ENCODE measurements at regions not wholly inside any gene's neighbourhood (a gene's known extent, or its start where the extent isn't known, plus 50 kb on each side); places are given as distances from the start of the nearest gene placed in this dataset.

- DNase-seq (ENCODE audit: low read depth, low spot score) = no peak
- in situ Hi-C loops (cut with HindIII; ENCODE audit: low pct_unique_long_range_greater_than_20kb, low sequenced_read_pairs) = no loop called here
These were observed 132.3 kb downstream of the SLIT2 start for GRCh38 chr4:20383969-20384368.

GRCh38 chr4:20384456-20384855 is 132.8 kb downstream of the SLIT2 start:
- DNase-seq (ENCODE audit: low read depth, low spot score) = no peak
- in situ Hi-C loops (cut with HindIII; ENCODE audit: low pct_unique_long_range_greater_than_20kb, low sequenced_read_pairs) = no loop called here

- no peak for DNase-seq (ENCODE audit: low read depth, low spot score)
- in situ Hi-C loops (cut with HindIII; ENCODE audit: low pct_unique_long_range_greater_than_20kb, low sequenced_read_pairs) = no loop called here
These were observed 134.5 kb downstream of the SLIT2 start for GRCh38 chr4:20386001-20386740.

- in situ Hi-C loops (cut with HindIII; ENCODE audit: low pct_unique_long_range_greater_than_20kb, low sequenced_read_pairs) = no loop called here
- DNase-seq (ENCODE audit: low read depth, low spot score) = no peak
These were observed 135.2 kb downstream of the SLIT2 start for GRCh38 chr4:20386906-20387305.

- no peak for DNase-seq (ENCODE audit: low read depth, low spot score)
- in situ Hi-C loops (cut with HindIII; ENCODE audit: low pct_unique_long_range_greater_than_20kb, low sequenced_read_pairs) = no loop called here
These were observed 139.5 kb downstream of the SLIT2 start for GRCh38 chr4:20391198-20391597.

GRCh38 chr4:20391912-20392311 is 140.2 kb downstream of the SLIT2 start:
- in situ Hi-C loops (cut with HindIII; ENCODE audit: low pct_unique_long_range_greater_than_20kb, low sequenced_read_pairs) = no loop called here

GRCh38 chr4:20393486-20394100 is 141.9 kb downstream of the SLIT2 start:
- in situ Hi-C loops (cut with HindIII; ENCODE audit: low pct_unique_long_range_greater_than_20kb, low sequenced_read_pairs) = no loop called here
- no peak for DNase-seq (ENCODE audit: low read depth, low spot score)

More at GRCh38 chr4:20391912-20392311, 140.2 kb downstream of the SLIT2 start:
- DNase-seq (ENCODE audit: low read depth, low spot score) = no peak

- DNase-seq (ENCODE audit: low read depth, low spot score) = peak; percentile 69
- in situ Hi-C loops (cut with HindIII; ENCODE audit: low pct_unique_long_range_greater_than_20kb, low sequenced_read_pairs) = no loop called here
These were observed 142.8 kb downstream of the SLIT2 start for GRCh38 chr4:20394512-20394911.

GRCh38 chr4:20395160-20395773 is 143.6 kb downstream of the SLIT2 start:
- peak; percentile 82 for DNase-seq (ENCODE audit: low read depth, low spot score)
- in situ Hi-C loops (cut with HindIII; ENCODE audit: low pct_unique_long_range_greater_than_20kb, low sequenced_read_pairs) = no loop called here

- in situ Hi-C loops (cut with HindIII; ENCODE audit: low pct_unique_long_range_greater_than_20kb, low sequenced_read_pairs) = loop anchor here (25.0 kb wide), 1 partner anchor 91 kb away; no protein-coding TSS in a partner anchor
- DNase-seq (ENCODE audit: low read depth, low spot score) = no peak
These were observed 151.6 kb downstream of the SLIT2 start for GRCh38 chr4:20403290-20403689.

GRCh38 chr4:20403846-20404245 is 152.1 kb downstream of the SLIT2 start:
- in situ Hi-C loops (cut with HindIII; ENCODE audit: low pct_unique_long_range_greater_than_20kb, low sequenced_read_pairs) = loop anchor here (25.0 kb wide), 1 partner anchor 92 kb away; no protein-coding TSS in a partner anchor
- DNase-seq (ENCODE audit: low read depth, low spot score) = no peak

- no peak for DNase-seq (ENCODE audit: low read depth, low spot score)
- in situ Hi-C loops (cut with HindIII; ENCODE audit: low pct_unique_long_range_greater_than_20kb, low sequenced_read_pairs) = loop anchor here (25.0 kb wide), 1 partner anchor 96 kb away; no protein-coding TSS in a partner anchor
These were observed 156.9 kb downstream of the SLIT2 start for GRCh38 chr4:20408611-20409010.

- in situ Hi-C loops (cut with HindIII; ENCODE audit: low pct_unique_long_range_greater_than_20kb, low sequenced_read_pairs) = loop anchor here (25.0 kb wide), 1 partner anchor 100 kb away; no protein-coding TSS in a partner anchor
- DNase-seq (ENCODE audit: low read depth, low spot score) = no peak
These were observed 160.4 kb downstream of the SLIT2 start for GRCh38 chr4:20412072-20412471.

- in situ Hi-C loops (cut with HindIII; ENCODE audit: low pct_unique_long_range_greater_than_20kb, low sequenced_read_pairs) = loop anchor here (25.0 kb wide), 1 partner anchor 104 kb away; no protein-coding TSS in a partner anchor
- no peak for DNase-seq (ENCODE audit: low read depth, low spot score)
These were observed 165.1 kb downstream of the SLIT2 start for GRCh38 chr4:20416800-20417199.

GRCh38 chr4:20418861-20419451 is 167.3 kb downstream of the SLIT2 start:
- in situ Hi-C loops (cut with HindIII; ENCODE audit: low pct_unique_long_range_greater_than_20kb, low sequenced_read_pairs) = loop anchor here (25.0 kb wide), 1 partner anchor 107 kb away; no protein-coding TSS in a partner anchor
- peak; percentile 70 for DNase-seq (ENCODE audit: low read depth, low spot score)

- in situ Hi-C loops (cut with HindIII; ENCODE audit: low pct_unique_long_range_greater_than_20kb, low sequenced_read_pairs) = loop anchor here (25.0 kb wide), 1 partner anchor 109 kb away; no protein-coding TSS in a partner anchor
These were observed 169.4 kb downstream of the SLIT2 start for GRCh38 chr4:20420916-20421602.

GRCh38 chr4:20421603-20421985 is 169.9 kb downstream of the SLIT2 start:
- in situ Hi-C loops (cut with HindIII; ENCODE audit: low pct_unique_long_range_greater_than_20kb, low sequenced_read_pairs) = loop anchor here (25.0 kb wide), 1 partner anchor 109 kb away; no protein-coding TSS in a partner anchor
- DNase-seq (ENCODE audit: low read depth, low spot score) = no peak

More at GRCh38 chr4:20420916-20421602, 169.4 kb downstream of the SLIT2 start:
- no peak for DNase-seq (ENCODE audit: low read depth, low spot score)
